Stimulated activated naive CD8-positive, alpha-beta T cell treated with anti-CD3 and anti-CD28 coated beads, Interleukin-15, amount 100 ng/mL, for 72 hours (primary cell): ENCODE measurements at regions not wholly inside any gene's neighbourhood (a gene's known extent, or its start where the extent isn't known, plus 50 kb on each side); places are given as distances from the start of the nearest gene placed in this dataset.

ENCODE experiments used
- ATAC-seq: fragments of 150-1000 bp; cut with Tn5 transposase; 2 replicates; pipeline ENCODE4 v1.10.0; 2021; ENCODE audit warnings: mild to moderate bottlenecking, moderate library complexity
- DNase-seq, 2 donors: peaks; one replicate each; pipeline ENCODE4 v3.0.0; 2021 to 2022
- H3K27ac Mint-ChIP-seq, 2 donors: one replicate each; pipeline ENCODE4 v1.8.0; 2022; ENCODE audit warnings: mild to moderate bottlenecking in 2 of 2, mixed read lengths in 2 of 2, moderate library complexity in 2 of 2
- H3K27me3 Mint-ChIP-seq: one replicate; pipeline ENCODE4 v1.8.0; 2022; ENCODE audit warnings: mixed read lengths
- H3K4me1 Mint-ChIP-seq: one replicate; pipeline ENCODE4 v1.8.0; 2022; ENCODE audit warnings: mild to moderate bottlenecking, mixed read lengths
- H3K4me3 Mint-ChIP-seq, 2 donors: one replicate each; pipeline ENCODE4 v1.8.0; 2022; ENCODE audit warnings: mild to moderate bottlenecking in 2 of 2, mixed read lengths in 2 of 2, moderate library complexity in 1 of 2
- H3K9me3 Mint-ChIP-seq, 2 donors: one replicate each; pipeline ENCODE4 v1.8.0; 2022; ENCODE audit warnings: mixed read lengths in 2 of 2

- H3K27ac Mint-ChIP-seq = no peak overlapping the region
- no peak for DNase-seq
- H3K27me3 Mint-ChIP-seq = peaks cover 14% of the 10 kb centered on the region
- no peak for ATAC-seq
- no peaks in the 10 kb centered on the region for H3K4me1 Mint-ChIP-seq
- no peaks in the 10 kb centered on the region for H3K9me3 Mint-ChIP-seq
- no peak overlapping the region for H3K4me3 Mint-ChIP-seq
These were observed 109.8 kb upstream of the YPEL5 start for GRCh38 chr2:30037016-30037415.

- no peak overlapping the region for H3K4me3 Mint-ChIP-seq
- no peaks in the 10 kb centered on the region for H3K4me1 Mint-ChIP-seq
- DNase-seq = no peak
- H3K27me3 Mint-ChIP-seq = peaks cover 22% of the 10 kb centered on the region
- no peaks in the 10 kb centered on the region for H3K9me3 Mint-ChIP-seq
- no peak for ATAC-seq
- H3K27ac Mint-ChIP-seq = no peak overlapping the region
These were observed 108.4 kb upstream of the YPEL5 start for GRCh38 chr2:30038419-30038818.

GRCh38 chr2:30039101-30039500 is 107.7 kb upstream of the YPEL5 start:
- Mint-ChIP-seq H3K27ac (no peak overlapping the region), H3K9me3 (no peaks in the 10 kb centered on the region), H3K4me1 (no peaks in the 10 kb centered on the region), H3K27me3 (peaks cover 29% of the 10 kb centered on the region), H3K4me3 (no peak overlapping the region)
- ATAC-seq = no peak
- DNase-seq = no peak

- H3K4me1 Mint-ChIP-seq = no peaks in the 10 kb centered on the region
- DNase-seq (no peak), ATAC-seq (peak; percentile 84)
- H3K27ac Mint-ChIP-seq = no peak overlapping the region
- H3K9me3 Mint-ChIP-seq = no peaks in the 10 kb centered on the region
- H3K4me3 Mint-ChIP-seq = no peak overlapping the region
- peaks cover 36% of the 10 kb centered on the region for H3K27me3 Mint-ChIP-seq
These were observed 106.7 kb upstream of the YPEL5 start for GRCh38 chr2:30040147-30040546.

- H3K27ac Mint-ChIP-seq = no peak overlapping the region
- H3K4me1 Mint-ChIP-seq = no peaks in the 10 kb centered on the region
- ATAC-seq (no peak), DNase-seq (no peak)
- no peak overlapping the region for H3K4me3 Mint-ChIP-seq
- no peaks in the 10 kb centered on the region for H3K9me3 Mint-ChIP-seq
- peaks cover 40% of the 10 kb centered on the region for H3K27me3 Mint-ChIP-seq
These were observed 104.9 kb upstream of the YPEL5 start for GRCh38 chr2:30041884-30042283.

GRCh38 chr2:30046396-30046795 is 100.4 kb upstream of the YPEL5 start:
- ATAC-seq = no peak
- H3K4me1 Mint-ChIP-seq = no peaks in the 10 kb centered on the region
- H3K27ac Mint-ChIP-seq = no peak overlapping the region
- DNase-seq = no peak
- H3K27me3 Mint-ChIP-seq = peaks cover 51% of the 10 kb centered on the region
- no peaks in the 10 kb centered on the region for H3K9me3 Mint-ChIP-seq
- H3K4me3 Mint-ChIP-seq = no peak overlapping the region

GRCh38 chr2:30046979-30047378 is 99.8 kb upstream of the YPEL5 start:
- no peak for ATAC-seq
- H3K4me1 Mint-ChIP-seq = no peaks in the 10 kb centered on the region
- DNase-seq = no peak
- no peak overlapping the region for H3K4me3 Mint-ChIP-seq
- no peak overlapping the region for H3K27ac Mint-ChIP-seq
- peaks cover 51% of the 10 kb centered on the region for H3K27me3 Mint-ChIP-seq
- H3K9me3 Mint-ChIP-seq = no peaks in the 10 kb centered on the region

- no peaks in the 10 kb centered on the region for H3K4me1 Mint-ChIP-seq
- peaks cover 48% of the 10 kb centered on the region for H3K27me3 Mint-ChIP-seq
- H3K27ac Mint-ChIP-seq = peak overlapping the region in 1 of 2 donors; percentile 51
- ATAC-seq = no peak
- H3K9me3 Mint-ChIP-seq = no peaks in the 10 kb centered on the region
- no peak for DNase-seq
- no peak overlapping the region for H3K4me3 Mint-ChIP-seq
These were observed 98.1 kb upstream of the YPEL5 start for GRCh38 chr2:30048636-30049175.

- DNase-seq (no peak), ATAC-seq (no peak)
- Mint-ChIP-seq H3K27me3 (peaks cover 27% of the 10 kb centered on the region), H3K9me3 (no peaks in the 10 kb centered on the region), H3K4me1 (no peaks in the 10 kb centered on the region), H3K27ac (no peak overlapping the region), H3K4me3 (no peak overlapping the region)
These were observed 91.3 kb upstream of the YPEL5 start for GRCh38 chr2:30055548-30055947.

- Mint-ChIP-seq H3K4me1 (no peaks in the 10 kb centered on the region), H3K4me3 (no peak overlapping the region), H3K27me3 (peaks cover 11% of the 10 kb centered on the region), H3K27ac (no peak overlapping the region), H3K9me3 (peaks cover 20 to 25% of the 10 kb centered on the region in 2 donors)
- no peak for ATAC-seq
- DNase-seq = no peak
These were observed 86.2 kb upstream of the YPEL5 start for GRCh38 chr2:30060562-30060961.

- Mint-ChIP-seq H3K9me3 (peaks cover 22 to 30% of the 10 kb centered on the region in 2 donors), H3K4me1 (peaks cover 5% of the 10 kb centered on the region), H3K27ac (no peak overlapping the region), H3K4me3 (no peak overlapping the region), H3K27me3 (peaks cover 25% of the 10 kb centered on the region)
- DNase-seq = no peak
- no peak for ATAC-seq
These were observed 78.7 kb upstream of the YPEL5 start for GRCh38 chr2:30068067-30068466.

GRCh38 chr2:30072250-30072842 is 74.5 kb upstream of the YPEL5 start:
- peaks cover 5% of the 10 kb centered on the region for H3K4me1 Mint-ChIP-seq
- ATAC-seq (peak; percentile 94), DNase-seq (peak; percentile 49 to 62)
- H3K27ac Mint-ChIP-seq = no peak overlapping the region
- H3K9me3 Mint-ChIP-seq = no peaks in the 10 kb centered on the region
- peaks cover 51% of the 10 kb centered on the region for H3K27me3 Mint-ChIP-seq
- H3K4me3 Mint-ChIP-seq = no peak overlapping the region

GRCh38 chr2:30073523-30073922 is 73.3 kb upstream of the YPEL5 start:
- Mint-ChIP-seq H3K9me3 (no peaks in the 10 kb centered on the region), H3K4me1 (peaks cover 5% of the 10 kb centered on the region), H3K4me3 (no peak overlapping the region), H3K27me3 (peaks cover 51% of the 10 kb centered on the region), H3K27ac (no peak overlapping the region)
- no peak for ATAC-seq
- DNase-seq = no peak

GRCh38 chr2:30074023-30074422 is 72.8 kb upstream of the YPEL5 start:
- DNase-seq (no peak), ATAC-seq (no peak)
- Mint-ChIP-seq H3K9me3 (no peaks in the 10 kb centered on the region), H3K27ac (no peak overlapping the region), H3K4me3 (no peak overlapping the region), H3K4me1 (peaks cover 5% of the 10 kb centered on the region), H3K27me3 (peaks cover 54% of the 10 kb centered on the region)

GRCh38 chr2:30078521-30078920 is 68.3 kb upstream of the YPEL5 start:
- ATAC-seq (no peak), DNase-seq (no peak)
- H3K27me3 Mint-ChIP-seq = peaks cover 42% of the 10 kb centered on the region
- H3K4me1 Mint-ChIP-seq = no peaks in the 10 kb centered on the region
- H3K4me3 Mint-ChIP-seq = no peak overlapping the region
- H3K9me3 Mint-ChIP-seq = no peaks in the 10 kb centered on the region
- no peak overlapping the region for H3K27ac Mint-ChIP-seq

GRCh38 chr2:30084915-30085314 is 61.9 kb upstream of the YPEL5 start:
- no peaks in the 10 kb centered on the region for H3K4me1 Mint-ChIP-seq
- ATAC-seq = no peak
- no peak overlapping the region for H3K27ac Mint-ChIP-seq
- DNase-seq = no peak
- no peaks in the 10 kb centered on the region for H3K9me3 Mint-ChIP-seq
- no peak overlapping the region for H3K4me3 Mint-ChIP-seq
- H3K27me3 Mint-ChIP-seq = peaks cover 25% of the 10 kb centered on the region

- DNase-seq = no peak
- Mint-ChIP-seq H3K4me3 (no peak overlapping the region), H3K4me1 (peaks cover 7% of the 10 kb centered on the region), H3K27ac (no peak overlapping the region), H3K27me3 (peaks cover 48% of the 10 kb centered on the region), H3K9me3 (no peaks in the 10 kb centered on the region)
- ATAC-seq = no peak
These were observed 57.6 kb upstream of the YPEL5 start for GRCh38 chr2:30089171-30089570.
